ENCODE measurements at regions not wholly inside any gene's neighbourhood (a gene's known extent, or its start where the extent isn't known, plus 50 kb on each side); places are given as distances from the start of the nearest gene placed in this dataset.
"Not testable (repeated sequence)": the region's sequence is repeated elsewhere in the genome, so short reads cannot be mapped to it uniquely, and the experiment has no call there.

DNA sequence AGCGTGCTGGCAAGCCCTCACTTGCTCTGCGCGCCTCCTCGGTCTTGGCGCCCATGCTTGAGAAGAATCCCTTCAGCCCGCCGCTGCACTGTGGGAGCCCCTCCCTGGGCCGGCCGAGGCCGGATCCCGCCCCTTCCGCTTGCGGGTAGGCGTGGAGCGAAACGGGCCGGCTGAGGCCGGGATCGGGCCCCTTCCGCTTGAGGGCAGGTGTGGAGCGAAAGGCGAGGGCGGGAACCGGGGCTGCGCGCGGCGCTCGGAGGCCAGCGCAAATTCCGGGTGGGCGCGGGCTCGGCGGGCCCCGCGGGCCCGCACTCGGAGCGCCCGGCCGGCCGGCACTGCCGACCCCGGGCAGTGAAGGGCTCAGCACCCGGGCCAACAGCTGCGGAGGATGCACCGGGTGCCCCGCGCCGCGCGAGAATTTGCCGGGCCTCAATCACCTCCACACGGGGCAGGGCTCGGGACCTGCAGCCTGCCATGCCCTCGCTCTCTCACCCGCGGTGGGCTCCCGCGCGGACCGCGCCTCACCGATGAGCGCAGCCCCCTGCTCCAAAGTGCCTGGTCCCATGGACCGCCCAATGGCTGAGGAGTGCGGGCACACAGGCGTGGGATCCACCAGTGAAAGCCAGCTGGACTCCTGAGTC lies 58.1 kb upstream of the GBA3 start:
- no peaks in the 10 kb centered on the region for H3K4me1 ChIP-seq (ENCODE audit: control insufficient read depth in 1 of 2, insufficient read depth in 2 of 2, low read length in 2 of 2)
- H3K9me3 ChIP-seq (ENCODE audit: insufficient read depth, low read depth, low read length), result peaks cover 3% of the 10 kb centered on the region
- no peaks in the 10 kb centered on the region for H3K27me3 ChIP-seq (ENCODE audit: insufficient read depth, low read length)
- H2BK120ac ChIP-seq (ENCODE audit: insufficient read depth, low read length, poor library complexity), result no peak overlapping the region
- no peak overlapping the region for H4K12ac ChIP-seq (ENCODE audit: low read depth, low read length)
- no peak overlapping the region for H2AFZ ChIP-seq (ENCODE audit: insufficient read depth, low read length, poor library complexity)
- no peak overlapping the region for H3K27ac ChIP-seq (ENCODE audit: low read depth, low read length)
- H2BK5ac ChIP-seq (ENCODE audit: low read depth, low read length, poor library complexity), result no peak overlapping the region
- H2BK12ac ChIP-seq (ENCODE audit: low read length), result no peak overlapping the region
- H3K79me1 ChIP-seq (ENCODE audit: low read length), result no peaks in the 10 kb centered on the region
- H3K14ac ChIP-seq (ENCODE audit: low read length), result no peak overlapping the region
- H3K9ac ChIP-seq (ENCODE audit: low read length), result no peak overlapping the region
- H3K4ac ChIP-seq (ENCODE audit: low read depth, low read length), result no peak overlapping the region
- no CpG with 5 or more reads among the region's 69 CpGs for WGBS (ENCODE audit: extremely low coverage, insufficient coverage, insufficient read length)
- H3K36me3 ChIP-seq (ENCODE audit: control insufficient read depth in 1 of 2, insufficient read depth in 2 of 2, low read length in 2 of 2), result no peaks in the 10 kb centered on the region
- no peaks in the 10 kb centered on the region for H3K79me2 ChIP-seq (ENCODE audit: control insufficient read depth, insufficient read depth, low read length, poor library complexity)
- no peak overlapping the region for H3K4me2 ChIP-seq (ENCODE audit: low read length)
- H3K4me3 ChIP-seq (ENCODE audit: low read depth, low read length), result no peak overlapping the region
- H2AK5ac ChIP-seq (ENCODE audit: low read length), result no peak overlapping the region
- H3K23ac ChIP-seq (ENCODE audit: low read length), result no peak overlapping the region
- DNase-seq, result peak in 1 of 2 donors; percentile 8
- H4K8ac ChIP-seq (ENCODE audit: low read depth, low read length), result no peak overlapping the region
- H3K18ac ChIP-seq (ENCODE audit: low read length), result no peak overlapping the region
- H4K91ac ChIP-seq (ENCODE audit: low read depth, low read length), result no peak overlapping the region

- not testable (repeated sequence) for H4K12ac ChIP-seq (ENCODE audit: low read depth, low read length); H2AK5ac ChIP-seq (ENCODE audit: low read length); H2BK12ac ChIP-seq (ENCODE audit: low read length); H3K79me2 ChIP-seq (ENCODE audit: control insufficient read depth, insufficient read depth, low read length, poor library complexity); H3K4me2 ChIP-seq (ENCODE audit: low read length); DNase-seq; H3K9me3 ChIP-seq (ENCODE audit: insufficient read depth, low read depth, low read length); H3K18ac ChIP-seq (ENCODE audit: low read length); H3K9ac ChIP-seq (ENCODE audit: low read length); H2AFZ ChIP-seq (ENCODE audit: insufficient read depth, low read length, poor library complexity); H4K91ac ChIP-seq (ENCODE audit: low read depth, low read length); H3K4me1 ChIP-seq (ENCODE audit: control insufficient read depth in 1 of 2, insufficient read depth in 2 of 2, low read length in 2 of 2); H3K36me3 ChIP-seq (ENCODE audit: control insufficient read depth in 1 of 2, insufficient read depth in 2 of 2, low read length in 2 of 2); H4K8ac ChIP-seq (ENCODE audit: low read depth, low read length); H3K14ac ChIP-seq (ENCODE audit: low read length); H2BK5ac ChIP-seq (ENCODE audit: low read depth, low read length, poor library complexity); H3K27me3 ChIP-seq (ENCODE audit: insufficient read depth, low read length); H3K79me1 ChIP-seq (ENCODE audit: low read length); H3K23ac ChIP-seq (ENCODE audit: low read length); H2BK120ac ChIP-seq (ENCODE audit: insufficient read depth, low read length, poor library complexity); H3K4me3 ChIP-seq (ENCODE audit: low read depth, low read length); H3K27ac ChIP-seq (ENCODE audit: low read depth, low read length); H3K4ac ChIP-seq (ENCODE audit: low read depth, low read length)
- WGBS (ENCODE audit: extremely low coverage, insufficient coverage, insufficient read length), result no CpG with 5 or more reads among the region's 4 CpGs
Observed at GRCh38 chr4:22635182-22635549, 57.6 kb upstream of the GBA3 start.

- WGBS (ENCODE audit: extremely low coverage, insufficient coverage, insufficient read length), result no CpG with 5 or more reads among the region's 5 CpGs
Observed at GRCh38 chr4:22635692-22636091, 57.0 kb upstream of the GBA3 start.

DNA sequence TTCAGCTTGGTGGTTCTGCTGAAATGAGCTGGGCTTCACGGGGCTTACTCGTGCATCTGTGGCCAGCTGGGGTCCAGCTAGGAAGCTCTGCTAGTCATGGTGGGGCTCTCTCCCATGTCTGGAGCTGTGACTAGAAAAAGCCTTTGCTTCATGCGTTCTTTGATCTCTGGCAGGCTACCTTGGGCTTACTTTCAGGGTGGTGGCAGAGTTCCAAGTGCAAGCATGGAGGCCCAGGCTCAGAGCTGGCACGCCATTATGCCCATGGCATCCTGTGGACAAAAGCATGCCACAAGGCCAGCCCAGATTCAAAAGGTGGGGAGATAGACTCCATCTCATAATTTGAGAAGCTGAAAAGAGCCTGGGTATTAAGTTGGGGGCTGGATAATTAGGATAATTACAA lies 55.4 kb upstream of the GBA3 start:
- Histone ChIP-seq H3K4ac (ENCODE audit: low read depth, low read length) (no peak overlapping the region), H3K9ac (ENCODE audit: low read length) (no peak overlapping the region), H2BK5ac (ENCODE audit: low read depth, low read length, poor library complexity) (no peak overlapping the region)

More at GRCh38 chr4:22635692-22636091, 57.0 kb upstream of the GBA3 start:
- no peak overlapping the region for H3K4me3 ChIP-seq (ENCODE audit: low read depth, low read length)
- no peak overlapping the region for H3K27ac ChIP-seq (ENCODE audit: low read depth, low read length)
- no peaks in the 10 kb centered on the region for H3K79me1 ChIP-seq (ENCODE audit: low read length)
- H4K8ac ChIP-seq (ENCODE audit: low read depth, low read length), result no peak overlapping the region
- H3K9ac ChIP-seq (ENCODE audit: low read length), result no peak overlapping the region
- H3K4me2 ChIP-seq (ENCODE audit: low read length), result no peak overlapping the region
- no peak overlapping the region for H3K4ac ChIP-seq (ENCODE audit: low read depth, low read length)
- DNase-seq, result no peak
- no peak overlapping the region for H4K91ac ChIP-seq (ENCODE audit: low read depth, low read length)
- H3K18ac ChIP-seq (ENCODE audit: low read length), result no peak overlapping the region
- H3K36me3 ChIP-seq (ENCODE audit: control insufficient read depth in 1 of 2, insufficient read depth in 2 of 2, low read length in 2 of 2), result no peaks in the 10 kb centered on the region
- H2AFZ ChIP-seq (ENCODE audit: insufficient read depth, low read length, poor library complexity), result no peak overlapping the region
- no peak overlapping the region for H3K14ac ChIP-seq (ENCODE audit: low read length)
- no peak overlapping the region for H2BK120ac ChIP-seq (ENCODE audit: insufficient read depth, low read length, poor library complexity)
- no peak overlapping the region for H2BK5ac ChIP-seq (ENCODE audit: low read depth, low read length, poor library complexity)
- no peaks in the 10 kb centered on the region for H3K4me1 ChIP-seq (ENCODE audit: control insufficient read depth in 1 of 2, insufficient read depth in 2 of 2, low read length in 2 of 2)
- no peak overlapping the region for H2AK5ac ChIP-seq (ENCODE audit: low read length)
- no peak overlapping the region for H2BK12ac ChIP-seq (ENCODE audit: low read length)
- no peaks in the 10 kb centered on the region for H3K79me2 ChIP-seq (ENCODE audit: control insufficient read depth, insufficient read depth, low read length, poor library complexity)
- H3K9me3 ChIP-seq (ENCODE audit: insufficient read depth, low read depth, low read length), result peaks cover 3% of the 10 kb centered on the region
- no peaks in the 10 kb centered on the region for H3K27me3 ChIP-seq (ENCODE audit: insufficient read depth, low read length)
- no peak overlapping the region for H4K12ac ChIP-seq (ENCODE audit: low read depth, low read length)
- no peak overlapping the region for H3K23ac ChIP-seq (ENCODE audit: low read length)

More for the DNA sequence above, 55.4 kb upstream of the GBA3 start:
- Histone ChIP-seq H2BK12ac (ENCODE audit: low read length) (no peak overlapping the region), H3K18ac (ENCODE audit: low read length) (no peak overlapping the region), H3K79me2 (ENCODE audit: control insufficient read depth, insufficient read depth, low read length, poor library complexity) (no peaks in the 10 kb centered on the region), H3K4me1 (ENCODE audit: control insufficient read depth in 1 of 2, insufficient read depth in 2 of 2, low read length in 2 of 2) (no peaks in the 10 kb centered on the region), H3K14ac (ENCODE audit: low read length) (no peak overlapping the region), H3K27me3 (ENCODE audit: insufficient read depth, low read length) (no peaks in the 10 kb centered on the region), H3K79me1 (ENCODE audit: low read length) (no peaks in the 10 kb centered on the region), H3K27ac (ENCODE audit: low read depth, low read length) (no peak overlapping the region), H2AK5ac (ENCODE audit: low read length) (no peak overlapping the region), H4K91ac (ENCODE audit: low read depth, low read length) (no peak overlapping the region), H3K4me3 (ENCODE audit: low read depth, low read length) (no peak overlapping the region), H4K12ac (ENCODE audit: low read depth, low read length) (no peak overlapping the region), H4K8ac (ENCODE audit: low read depth, low read length) (no peak overlapping the region), H3K9me3 (ENCODE audit: insufficient read depth, low read depth, low read length) (peaks cover 3% of the 10 kb centered on the region), H2AFZ (ENCODE audit: insufficient read depth, low read length, poor library complexity) (no peak overlapping the region), H3K4me2 (ENCODE audit: low read length) (no peak overlapping the region), H3K36me3 (ENCODE audit: control insufficient read depth in 1 of 2, insufficient read depth in 2 of 2, low read length in 2 of 2) (no peaks in the 10 kb centered on the region), H3K23ac (ENCODE audit: low read length) (no peak overlapping the region), H2BK120ac (ENCODE audit: insufficient read depth, low read length, poor library complexity) (no peak overlapping the region)
- DNase-seq, result no peak
- no CpG with 5 or more reads among the region's 4 CpGs for WGBS (ENCODE audit: extremely low coverage, insufficient coverage, insufficient read length)

Measured in trophoblast cell (in vitro differentiated cells and primary cell).